DND-41 (cell line): ENCODE measurements at regions not wholly inside any gene's neighbourhood (a gene's known extent, or its start where the extent isn't known, plus 50 kb on each side); places are given as distances from the start of the nearest gene placed in this dataset.

Experiments
- ATAC-seq: fragments of 200-7000 bp; cut with Tn5 transposase; 3 replicates; pipeline ENCODE4 v1.9.1; 2021; ENCODE audit warnings: low read depth; ENCODE audit not compliant: insufficient read depth
- DNase-seq: peaks from one replicate; pipeline ENCODE4 v3.0.0-alpha.2; 2020
- H2AFZ ChIP-seq: 2 replicates; pipeline ENCODE4 v1.6.0; 2012; ENCODE audit warnings: low read depth, low read length
- H3K27ac ChIP-seq: 2 replicates; pipeline ENCODE4 v1.5.1; 2012; ENCODE audit warnings: low read length, inconsistent platforms
- H3K27me3 ChIP-seq: fragments of 200-600 bp; sonication (generic); 2 replicates; pipeline ENCODE4 v1.6.0; 2012; ENCODE audit warnings: low read length, mild to moderate bottlenecking, inconsistent platforms; ENCODE audit not compliant: insufficient read depth, poor library complexity
- H3K36me3 ChIP-seq: 2 replicates; pipeline ENCODE4 v1.5.1; 2012; ENCODE audit warnings: low read length, inconsistent platforms; ENCODE audit not compliant: insufficient read depth
- H3K4me1 ChIP-seq: 2 replicates; pipeline ENCODE4 v1.5.1; 2012; ENCODE audit warnings: mild to moderate bottlenecking, low read length; ENCODE audit not compliant: insufficient read depth
- H3K4me2 ChIP-seq: 2 replicates; pipeline ENCODE4 v1.6.0; 2012; ENCODE audit warnings: mild to moderate bottlenecking, moderate library complexity, low read length, inconsistent platforms; ENCODE audit not compliant: insufficient read depth
- H3K4me3 ChIP-seq, 2 experiments: fragments of 200-600 bp in 1 of 2; shearing (Covaris generic) in 1 of 2; 2 replicates each; pipeline ENCODE4 v1.5.1; 2012 to 2016; ENCODE audit warnings: inconsistent platforms in 2 of 2, low read length in 2 of 2, mild to moderate bottlenecking in 2 of 2, low read depth in 1 of 2, moderate library complexity in 1 of 2
- H3K79me2 ChIP-seq: 2 replicates; pipeline ENCODE4 v1.6.0; 2012; ENCODE audit warnings: low read length, inconsistent platforms; ENCODE audit not compliant: insufficient read depth
- H3K9ac ChIP-seq: 2 replicates; pipeline ENCODE4 v1.6.0; 2012; ENCODE audit warnings: low read depth, mild to moderate bottlenecking, inconsistent platforms, low read length, moderate library complexity
- H3K9me3 ChIP-seq: 2 replicates; pipeline ENCODE4 v1.5.1; 2012; ENCODE audit warnings: low read length, moderate library complexity, mild to moderate bottlenecking, inconsistent platforms; ENCODE audit not compliant: insufficient read depth, severe bottlenecking
- H4K20me1 ChIP-seq: 2 replicates; pipeline ENCODE4 v1.6.0; 2012; ENCODE audit warnings: low read length; ENCODE audit not compliant: insufficient read depth
- CTCF ChIP-seq: IDR thresholded peaks from 2 replicates; pipeline ENCODE4 v1.5.1; 2012; ENCODE audit warnings: borderline replicate concordance, low read length, moderate library complexity, mild to moderate bottlenecking; ENCODE audit not compliant: poor library complexity, severe bottlenecking; ENCODE audit errors: extremely low read depth
- EZH2 ChIP-seq: IDR thresholded peaks from 3 replicates; pipeline ENCODE4 v1.6.1; 2012; ENCODE audit warnings: borderline replicate concordance, low read depth, mild to moderate bottlenecking, moderate library complexity, low read length, inconsistent platforms; ENCODE audit not compliant: severe bottlenecking

- no peaks in the 10 kb centered on the region for H4K20me1 ChIP-seq
- ATAC-seq (no peak), DNase-seq (no peak)
- no peak for TF ChIP-seq EZH2
- TF ChIP-seq CTCF: no peak
- no peak overlapping the region for H3K4me2 ChIP-seq
- no peaks in the 10 kb centered on the region for H3K9me3 ChIP-seq
- H3K27me3 ChIP-seq: no peaks in the 10 kb centered on the region
- H3K79me2 ChIP-seq: no peaks in the 10 kb centered on the region
- H3K4me1 ChIP-seq: no peaks in the 10 kb centered on the region
- H3K9ac ChIP-seq: no peak overlapping the region
- no peak overlapping the region for H3K4me3 ChIP-seq
- no peaks in the 10 kb centered on the region for H3K36me3 ChIP-seq
- no peak overlapping the region for H2AFZ ChIP-seq
- no peak overlapping the region for H3K27ac ChIP-seq
Observed at GRCh38 chr22:49566693-49567092, 261.0 kb downstream of the BRD1 start.

- no peaks in the 10 kb centered on the region for H3K27me3 ChIP-seq
- H3K79me2 ChIP-seq: no peaks in the 10 kb centered on the region
- H3K9ac ChIP-seq: no peak overlapping the region
- no peak overlapping the region for H3K4me2 ChIP-seq
- DNase-seq: no peak
- no peaks in the 10 kb centered on the region for H3K9me3 ChIP-seq
- no peak overlapping the region for H2AFZ ChIP-seq
- ATAC-seq: no peak
- H3K36me3 ChIP-seq: no peaks in the 10 kb centered on the region
- H3K4me1 ChIP-seq: no peaks in the 10 kb centered on the region
- no peak overlapping the region for H3K4me3 ChIP-seq
- no peak overlapping the region for H3K27ac ChIP-seq
- no peaks in the 10 kb centered on the region for H4K20me1 ChIP-seq
- TF ChIP-seq EZH2: no peak
- TF ChIP-seq CTCF: no peak
Observed at GRCh38 chr22:49566141-49566541, 261.5 kb downstream of the BRD1 start.

- DNase-seq: no peak
- H3K27me3 ChIP-seq: no peaks in the 10 kb centered on the region
- no peak overlapping the region for H3K4me2 ChIP-seq
- no peaks in the 10 kb centered on the region for H4K20me1 ChIP-seq
- no peaks in the 10 kb centered on the region for H3K9me3 ChIP-seq
- no peak for ATAC-seq
- H2AFZ ChIP-seq: no peak overlapping the region
- TF ChIP-seq EZH2 (no peak), CTCF (no peak)
- H3K79me2 ChIP-seq: no peaks in the 10 kb centered on the region
- no peak overlapping the region for H3K9ac ChIP-seq
- no peaks in the 10 kb centered on the region for H3K4me1 ChIP-seq
- H3K36me3 ChIP-seq: no peaks in the 10 kb centered on the region
- no peak overlapping the region for H3K4me3 ChIP-seq
- H3K27ac ChIP-seq: no peak overlapping the region
Observed at GRCh38 chr22:49565516-49565855, 262.2 kb downstream of the BRD1 start.
